ENCODE measurements at regions not wholly inside any gene's neighbourhood (a gene's known extent, or its start where the extent isn't known, plus 50 kb on each side); places are given as distances from the start of the nearest gene placed in this dataset.
A peak's percentile ranks its signal among the peaks of the same experiment; 100 is the strongest.

- TF ChIP-seq, protein P1, sequence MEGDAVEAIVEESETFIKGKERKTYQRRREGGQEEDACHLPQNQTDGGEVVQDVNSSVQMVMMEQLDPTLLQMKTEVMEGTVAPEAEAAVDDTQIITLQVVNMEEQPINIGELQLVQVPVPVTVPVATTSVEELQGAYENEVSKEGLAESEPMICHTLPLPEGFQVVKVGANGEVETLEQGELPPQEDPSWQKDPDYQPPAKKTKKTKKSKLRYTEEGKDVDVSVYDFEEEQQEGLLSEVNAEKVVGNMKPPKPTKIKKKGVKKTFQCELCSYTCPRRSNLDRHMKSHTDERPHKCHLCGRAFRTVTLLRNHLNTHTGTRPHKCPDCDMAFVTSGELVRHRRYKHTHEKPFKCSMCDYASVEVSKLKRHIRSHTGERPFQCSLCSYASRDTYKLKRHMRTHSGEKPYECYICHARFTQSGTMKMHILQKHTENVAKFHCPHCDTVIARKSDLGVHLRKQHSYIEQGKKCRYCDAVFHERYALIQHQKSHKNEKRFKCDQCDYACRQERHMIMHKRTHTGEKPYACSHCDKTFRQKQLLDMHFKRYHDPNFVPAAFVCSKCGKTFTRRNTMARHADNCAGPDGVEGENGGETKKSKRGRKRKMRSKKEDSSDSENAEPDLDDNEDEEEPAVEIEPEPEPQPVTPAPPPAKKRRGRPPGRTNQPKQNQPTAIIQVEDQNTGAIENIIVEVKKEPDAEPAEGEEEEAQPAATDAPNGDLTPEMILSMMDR (conservative IDR thresholded peaks at IDR 0.05): no peak
- H3K27ac ChIP-seq: no peak overlapping the region
These were observed 84.4 kb upstream of the KCNH8 start for GRCh38 chr3:19063936-19064335.

DNA sequence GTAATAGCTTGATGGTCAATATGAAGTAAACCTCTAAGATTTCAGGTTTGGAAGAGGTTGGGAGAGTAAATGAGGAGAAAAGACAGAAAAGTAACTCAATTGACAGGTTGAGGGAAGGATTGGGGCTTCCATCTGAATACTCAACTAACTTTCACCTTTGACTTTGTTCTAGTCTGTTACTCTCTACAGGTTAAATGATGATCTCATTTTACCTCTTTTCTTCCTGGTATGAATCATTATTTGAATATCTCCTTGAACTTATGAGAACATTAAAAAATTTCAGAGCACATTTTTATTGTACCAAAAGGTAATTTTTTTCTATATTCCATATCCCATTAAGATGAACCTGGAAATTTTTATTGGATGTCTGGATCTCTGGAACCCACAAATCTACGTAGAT is 87.9 kb upstream of the KCNH8 start:
- TF ChIP-seq, protein P1 (conservative IDR thresholded peaks at IDR 0.05): no peak
- no peak overlapping the region for H3K27ac ChIP-seq

DNA sequence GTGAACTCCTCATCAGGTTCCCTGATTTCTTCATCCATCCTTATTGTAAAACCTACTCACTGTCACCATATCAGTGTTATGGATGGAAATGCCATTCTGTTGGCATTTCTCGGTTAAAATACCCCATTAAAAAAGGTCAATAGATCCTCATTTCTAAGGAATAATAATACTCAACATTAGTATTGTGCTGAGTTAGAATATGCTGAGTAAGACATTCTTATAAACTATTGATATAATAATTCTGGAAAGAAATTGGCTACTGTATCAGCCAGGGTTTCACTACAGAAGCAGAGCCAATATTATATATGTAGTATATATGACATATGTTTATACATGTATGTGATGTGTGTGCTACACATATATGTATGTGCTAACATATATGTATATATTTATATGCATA is 95.4 kb upstream of the KCNH8 start:
- TF ChIP-seq, protein P1 (conservative IDR thresholded peaks at IDR 0.05): no peak
- H3K27ac ChIP-seq: no peak overlapping the region

DNA sequence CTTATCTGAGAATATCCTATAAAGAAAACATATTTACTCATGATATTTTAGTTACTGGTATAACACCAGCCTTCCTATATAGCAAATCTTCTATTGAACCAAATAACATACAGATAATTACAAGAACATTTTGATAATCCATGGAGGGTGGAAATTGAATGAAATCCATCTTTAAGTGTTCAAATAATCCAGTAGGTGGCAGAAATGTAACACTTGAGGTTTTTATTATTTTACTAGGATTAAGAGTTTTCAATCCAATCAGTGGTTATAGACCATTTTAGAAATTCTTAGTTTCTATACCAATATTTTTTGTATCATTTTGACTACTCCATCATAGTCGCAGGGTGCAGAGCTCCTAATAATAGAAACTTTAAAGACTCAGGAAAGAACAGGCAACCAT is 101.9 kb upstream of the KCNH8 start:
- H3K27ac ChIP-seq: no peak overlapping the region
- TF ChIP-seq, protein P1 (conservative IDR thresholded peaks at IDR 0.05): peak; percentile 67

- TF ChIP-seq, protein P1 (conservative IDR thresholded peaks at IDR 0.05): peak; percentile 36; the same call in 1 of the 2 replicates
- H3K27ac ChIP-seq: no peak overlapping the region
These were observed 117.8 kb upstream of the KCNH8 start for GRCh38 chr3:19030522-19030839.

DNA sequence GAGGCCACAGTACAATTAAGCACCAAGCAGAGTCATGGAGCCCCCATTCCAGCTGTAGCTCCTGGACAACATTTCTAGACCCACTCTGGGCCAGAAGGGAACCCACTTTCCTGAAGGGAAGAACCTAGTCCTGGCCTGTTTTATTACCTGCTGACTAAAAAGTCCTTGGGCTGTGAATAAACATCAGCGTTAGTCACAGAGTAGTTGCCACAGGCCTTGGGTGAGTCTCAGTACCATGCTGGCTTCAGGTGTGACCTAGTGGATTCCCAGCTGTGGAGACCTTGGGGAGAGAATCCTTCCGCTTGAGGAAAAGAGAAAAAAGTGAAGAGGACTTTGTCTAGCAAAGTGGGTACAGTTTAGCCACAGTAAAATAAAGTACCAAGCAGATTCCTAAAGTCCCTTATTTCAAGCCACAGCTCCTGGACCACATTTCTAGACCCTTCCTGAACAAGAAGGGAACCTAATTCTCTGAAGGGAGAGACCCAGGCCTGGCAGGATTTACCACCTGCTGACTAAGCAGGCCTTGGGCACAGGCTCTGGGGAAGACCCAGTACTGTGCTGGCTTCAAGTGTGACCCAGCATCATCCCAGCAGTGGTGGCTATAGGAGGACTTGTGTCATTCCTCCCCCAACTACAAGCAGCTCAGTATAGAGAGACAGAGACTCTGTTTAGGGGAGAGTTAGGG is 118.3 kb upstream of the KCNH8 start:
- no peak overlapping the region for H3K27ac ChIP-seq
- TF ChIP-seq, protein P1 (conservative IDR thresholded peaks at IDR 0.05): no peak

DNA sequence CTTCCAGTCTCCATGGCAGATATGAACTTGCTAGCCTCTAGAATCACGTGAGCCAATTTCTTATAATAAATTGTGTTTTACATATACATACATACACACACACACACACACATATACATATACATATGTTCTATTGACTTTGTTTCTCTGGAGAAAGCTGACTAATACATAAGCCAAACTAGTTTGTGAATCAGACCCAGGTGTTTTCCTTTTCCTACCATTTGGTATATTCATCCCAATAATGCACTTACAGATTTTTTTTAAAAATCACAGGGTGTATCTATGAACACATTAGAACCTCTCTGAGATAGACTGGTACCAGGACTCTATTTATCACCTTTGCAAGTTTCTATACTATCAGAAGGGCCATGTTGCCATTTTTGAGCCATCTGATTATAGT is 122.9 kb upstream of the KCNH8 start:
- TF ChIP-seq, protein P1 (conservative IDR thresholded peaks at IDR 0.05): no peak
- H3K27ac ChIP-seq: no peak overlapping the region

Data from VCaP (cell line).